Muscle of arm (tissue), 1 donor: ENCODE measurements at regions not wholly inside any gene's neighbourhood (a gene's known extent, or its start where the extent isn't known, plus 50 kb on each side); places are given as distances from the start of the nearest gene placed in this dataset.
"Not testable (repeated sequence)": the region's sequence is repeated elsewhere in the genome, so short reads cannot be mapped to it uniquely, and the experiment has no call there.

Experiments used
- DNase-seq: peaks from one replicate; pipeline ENCODE4 v3.0.0-alpha.2; 2013

GRCh38 chr3:99586701-99587100 is 51.7 kb upstream of the COL8A1 start:
- DNase-seq, result no peak

- no peak for DNase-seq
Observed at GRCh38 chr3:99579965-99580364, 58.4 kb upstream of the COL8A1 start.

GRCh38 chr3:99579246-99579645 is 59.1 kb upstream of the COL8A1 start:
- DNase-seq, result no peak

GRCh38 chr3:99578339-99578970 is 59.9 kb upstream of the COL8A1 start:
- no peak for DNase-seq

- DNase-seq, result no peak
Observed at GRCh38 chr3:99576904-99577559, 61.4 kb upstream of the COL8A1 start.

GRCh38 chr3:99575683-99576082 is 62.7 kb upstream of the COL8A1 start:
- DNase-seq, result no peak

- DNase-seq, result no peak
Observed at GRCh38 chr3:99570061-99570460, 68.3 kb upstream of the COL8A1 start.

- no peak for DNase-seq
Observed at GRCh38 chr3:99568663-99569335, 69.6 kb upstream of the COL8A1 start.

- no peak for DNase-seq
Observed at GRCh38 chr3:99565331-99565730, 73.1 kb upstream of the COL8A1 start.

GRCh38 chr3:99562990-99563607 is 75.3 kb upstream of the COL8A1 start:
- no peak for DNase-seq

GRCh38 chr3:99562138-99562537 is 76.3 kb upstream of the COL8A1 start:
- DNase-seq, result no peak

GRCh38 chr3:99561056-99561455 is 77.3 kb upstream of the COL8A1 start:
- DNase-seq, result no peak

GRCh38 chr3:99559196-99559595 is 79.2 kb upstream of the COL8A1 start:
- DNase-seq, result no peak

- not testable (repeated sequence) for DNase-seq
Observed at GRCh38 chr3:99555885-99556284, 82.5 kb upstream of the COL8A1 start.

- DNase-seq, result no peak
Observed at GRCh38 chr3:99551520-99551919, 86.9 kb upstream of the COL8A1 start.

GRCh38 chr3:99549957-99550603 is 88.3 kb upstream of the COL8A1 start:
- peak; percentile 35 for DNase-seq

- no peak for DNase-seq
Observed at GRCh38 chr3:99549220-99549619, 89.2 kb upstream of the COL8A1 start.

GRCh38 chr3:99548674-99549073 is 89.7 kb upstream of the COL8A1 start:
- no peak for DNase-seq

- DNase-seq, result no peak
Observed at GRCh38 chr3:99545941-99546580, 92.3 kb upstream of the COL8A1 start.

GRCh38 chr3:99544786-99545281 is 93.6 kb upstream of the COL8A1 start:
- no peak for DNase-seq

GRCh38 chr3:99543796-99544195 is 94.6 kb upstream of the COL8A1 start:
- no peak for DNase-seq
